Stimulated activated naive CD8-positive, alpha-beta T cell treated with anti-CD3 and anti-CD28 coated beads, Interleukin-15, Interleukin-2, amounts not matched to agents 100 ng/mL and 50 ng/mL, for 24 hours (primary cell): ENCODE measurements at regions not wholly inside any gene's neighbourhood (a gene's known extent, or its start where the extent isn't known, plus 50 kb on each side); places are given as distances from the start of the nearest gene placed in this dataset.

Experiments used
- H3K27ac Mint-ChIP-seq: one replicate; pipeline ENCODE4 v1.8.0; 2021; ENCODE audit warnings: mild to moderate bottlenecking, mixed read lengths
- H3K27me3 Mint-ChIP-seq: one replicate; pipeline ENCODE4 v1.8.0; 2021; ENCODE audit warnings: mixed read lengths
- H3K36me3 Mint-ChIP-seq: one replicate; pipeline ENCODE4 v1.8.0; 2021; ENCODE audit warnings: low read depth, mixed read lengths
- H3K4me1 Mint-ChIP-seq: one replicate; pipeline ENCODE4 v1.8.0; 2021; ENCODE audit warnings: low read depth, mixed read lengths
- H3K4me3 Mint-ChIP-seq: one replicate; pipeline ENCODE4 v1.8.0; 2021; ENCODE audit warnings: mild to moderate bottlenecking, mixed read lengths
- H3K9me3 Mint-ChIP-seq: one replicate; pipeline ENCODE4 v1.8.0; 2021; ENCODE audit warnings: mixed read lengths

- Mint-ChIP-seq H3K36me3 (no peaks in the 10 kb centered on the region), H3K9me3 (no peaks in the 10 kb centered on the region), H3K4me1 (no peaks in the 10 kb centered on the region), H3K27ac (no peak overlapping the region), H3K27me3 (no peaks in the 10 kb centered on the region), H3K4me3 (no peak overlapping the region)
These were observed 711.1 kb upstream of the SOX9 start for GRCh38 chr17:71409712-71410111.

DNA sequence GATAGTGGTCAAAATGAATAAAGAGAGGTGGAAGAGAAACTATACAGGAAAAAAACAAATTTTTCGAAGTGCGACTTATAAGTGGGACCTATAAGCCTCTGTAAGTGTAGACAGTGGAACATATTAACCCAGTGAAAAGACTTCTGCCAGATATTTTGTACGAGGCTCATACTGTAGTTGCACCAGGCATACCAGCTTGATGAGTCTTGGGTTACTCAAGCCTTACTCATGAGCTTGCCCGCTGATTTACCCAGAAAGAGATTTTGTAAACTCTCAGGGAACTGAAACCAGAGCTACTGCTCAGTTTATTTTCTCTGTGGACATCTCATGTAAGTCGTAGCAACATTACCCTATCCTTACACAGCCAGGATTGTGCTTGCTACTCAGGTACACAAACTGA, 708.0 kb upstream of the SOX9 start:
- Mint-ChIP-seq H3K27ac (no peak overlapping the region), H3K4me3 (no peak overlapping the region), H3K9me3 (no peaks in the 10 kb centered on the region), H3K36me3 (no peaks in the 10 kb centered on the region), H3K27me3 (no peaks in the 10 kb centered on the region), H3K4me1 (no peaks in the 10 kb centered on the region)

- no peak overlapping the region for H3K4me3 Mint-ChIP-seq
- no peak overlapping the region for H3K27ac Mint-ChIP-seq
- no peaks in the 10 kb centered on the region for H3K27me3 Mint-ChIP-seq
- H3K36me3 Mint-ChIP-seq = no peaks in the 10 kb centered on the region
- H3K4me1 Mint-ChIP-seq = no peaks in the 10 kb centered on the region
- H3K9me3 Mint-ChIP-seq = no peaks in the 10 kb centered on the region
These were observed 706.9 kb upstream of the SOX9 start for GRCh38 chr17:71413935-71414334.

GRCh38 chr17:71417142-71417541, 703.7 kb upstream of the SOX9 start:
- no peaks in the 10 kb centered on the region for H3K27me3 Mint-ChIP-seq
- H3K4me1 Mint-ChIP-seq = no peaks in the 10 kb centered on the region
- H3K4me3 Mint-ChIP-seq = no peak overlapping the region
- no peak overlapping the region for H3K27ac Mint-ChIP-seq
- no peaks in the 10 kb centered on the region for H3K9me3 Mint-ChIP-seq
- H3K36me3 Mint-ChIP-seq = no peaks in the 10 kb centered on the region

DNA sequence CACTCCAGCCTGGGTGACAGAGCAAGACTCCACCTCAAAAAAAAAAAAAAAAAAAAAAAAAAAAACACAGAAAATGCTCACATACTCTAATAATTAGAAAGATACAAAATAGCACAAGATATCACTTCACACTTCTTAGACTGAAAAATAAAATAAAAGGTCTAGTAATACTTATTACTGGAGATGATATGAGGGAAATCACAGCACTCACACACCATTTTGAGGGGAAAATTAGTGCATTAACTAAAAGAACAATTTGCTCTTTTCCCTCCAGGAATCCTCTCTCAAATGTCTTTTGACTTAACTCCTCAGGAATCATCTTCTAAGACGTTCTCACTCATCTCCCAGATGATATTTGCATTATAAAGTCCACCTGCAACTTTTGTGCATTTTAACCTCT, 697.9 kb upstream of the SOX9 start:
- Mint-ChIP-seq H3K4me1 (no peaks in the 10 kb centered on the region), H3K9me3 (peaks cover 6% of the 10 kb centered on the region), H3K27ac (no peak overlapping the region), H3K27me3 (no peaks in the 10 kb centered on the region), H3K36me3 (no peaks in the 10 kb centered on the region), H3K4me3 (no peak overlapping the region)

DNA sequence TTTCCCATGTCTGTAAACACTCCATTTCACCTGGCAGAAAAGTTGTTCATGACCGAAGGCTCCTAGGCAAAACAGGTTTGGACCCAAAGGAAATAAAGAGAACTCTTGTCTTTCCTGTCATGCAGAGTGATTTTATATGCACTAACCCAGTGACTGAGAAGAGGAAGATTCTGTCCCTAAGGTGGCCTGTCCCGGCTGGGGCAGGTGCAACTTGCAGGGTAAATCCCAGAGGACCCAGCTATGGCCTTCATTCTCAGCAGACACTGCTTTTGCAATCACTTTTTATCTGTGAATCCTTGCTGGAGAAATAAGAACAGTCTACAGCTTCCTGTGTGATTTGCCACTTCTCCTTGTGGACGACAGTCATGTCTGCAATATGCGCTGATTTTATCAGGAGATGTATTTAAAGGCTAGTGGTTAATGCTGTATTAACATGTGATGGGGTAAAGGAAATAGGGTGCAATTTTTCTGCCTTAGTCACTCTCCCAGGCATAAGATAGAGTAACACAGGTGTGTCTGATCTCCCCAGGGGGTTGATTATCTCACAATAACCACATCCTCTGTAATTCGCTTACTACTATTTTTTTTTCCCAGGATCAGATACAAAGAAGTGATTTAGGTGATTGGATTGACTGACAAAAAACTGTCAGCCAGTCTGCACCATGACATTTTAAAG, 696.8 kb upstream of the SOX9 start:
- Mint-ChIP-seq H3K4me1 (no peaks in the 10 kb centered on the region), H3K36me3 (no peaks in the 10 kb centered on the region), H3K27me3 (no peaks in the 10 kb centered on the region), H3K9me3 (peaks cover 9% of the 10 kb centered on the region), H3K4me3 (no peak overlapping the region), H3K27ac (no peak overlapping the region)

DNA sequence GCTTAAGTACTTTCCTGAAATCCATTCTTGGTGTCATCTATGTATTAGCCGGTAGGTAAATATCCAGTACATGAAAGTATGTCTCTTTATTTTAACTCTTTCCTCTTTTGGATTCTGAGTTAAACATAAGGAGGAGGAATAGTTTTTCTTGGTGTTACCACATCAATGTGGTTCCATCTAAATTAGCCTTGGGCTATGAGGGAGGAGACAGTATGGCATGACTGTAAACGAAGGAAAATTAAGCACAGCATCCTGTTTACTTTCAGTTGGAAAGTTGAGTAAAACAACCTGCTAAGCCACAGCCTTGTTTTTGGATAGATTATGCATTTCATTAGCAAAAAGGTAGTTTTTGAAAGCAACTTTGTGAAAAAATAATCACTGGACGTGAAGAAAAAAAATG, 693.0 kb upstream of the SOX9 start:
- Mint-ChIP-seq H3K4me1 (no peaks in the 10 kb centered on the region), H3K36me3 (no peaks in the 10 kb centered on the region), H3K27ac (no peak overlapping the region), H3K9me3 (peaks cover 16% of the 10 kb centered on the region), H3K4me3 (no peak overlapping the region), H3K27me3 (no peaks in the 10 kb centered on the region)

GRCh38 chr17:71428897-71429296, 691.9 kb upstream of the SOX9 start:
- Mint-ChIP-seq H3K9me3 (peaks cover 10% of the 10 kb centered on the region), H3K4me1 (no peaks in the 10 kb centered on the region), H3K4me3 (no peak overlapping the region), H3K36me3 (no peaks in the 10 kb centered on the region), H3K27me3 (no peaks in the 10 kb centered on the region), H3K27ac (no peak overlapping the region)

- no peak overlapping the region for H3K4me3 Mint-ChIP-seq
- peaks cover 10% of the 10 kb centered on the region for H3K9me3 Mint-ChIP-seq
- H3K27ac Mint-ChIP-seq = no peak overlapping the region
- H3K36me3 Mint-ChIP-seq = no peaks in the 10 kb centered on the region
- no peaks in the 10 kb centered on the region for H3K27me3 Mint-ChIP-seq
- H3K4me1 Mint-ChIP-seq = no peaks in the 10 kb centered on the region
These were observed 690.5 kb upstream of the SOX9 start for GRCh38 chr17:71430281-71430680.

- no peaks in the 10 kb centered on the region for H3K4me1 Mint-ChIP-seq
- H3K36me3 Mint-ChIP-seq = no peaks in the 10 kb centered on the region
- H3K4me3 Mint-ChIP-seq = no peak overlapping the region
- no peak overlapping the region for H3K27ac Mint-ChIP-seq
- H3K9me3 Mint-ChIP-seq = peaks cover 10% of the 10 kb centered on the region
- no peaks in the 10 kb centered on the region for H3K27me3 Mint-ChIP-seq
These were observed 689.7 kb upstream of the SOX9 start for GRCh38 chr17:71431146-71431545.

DNA sequence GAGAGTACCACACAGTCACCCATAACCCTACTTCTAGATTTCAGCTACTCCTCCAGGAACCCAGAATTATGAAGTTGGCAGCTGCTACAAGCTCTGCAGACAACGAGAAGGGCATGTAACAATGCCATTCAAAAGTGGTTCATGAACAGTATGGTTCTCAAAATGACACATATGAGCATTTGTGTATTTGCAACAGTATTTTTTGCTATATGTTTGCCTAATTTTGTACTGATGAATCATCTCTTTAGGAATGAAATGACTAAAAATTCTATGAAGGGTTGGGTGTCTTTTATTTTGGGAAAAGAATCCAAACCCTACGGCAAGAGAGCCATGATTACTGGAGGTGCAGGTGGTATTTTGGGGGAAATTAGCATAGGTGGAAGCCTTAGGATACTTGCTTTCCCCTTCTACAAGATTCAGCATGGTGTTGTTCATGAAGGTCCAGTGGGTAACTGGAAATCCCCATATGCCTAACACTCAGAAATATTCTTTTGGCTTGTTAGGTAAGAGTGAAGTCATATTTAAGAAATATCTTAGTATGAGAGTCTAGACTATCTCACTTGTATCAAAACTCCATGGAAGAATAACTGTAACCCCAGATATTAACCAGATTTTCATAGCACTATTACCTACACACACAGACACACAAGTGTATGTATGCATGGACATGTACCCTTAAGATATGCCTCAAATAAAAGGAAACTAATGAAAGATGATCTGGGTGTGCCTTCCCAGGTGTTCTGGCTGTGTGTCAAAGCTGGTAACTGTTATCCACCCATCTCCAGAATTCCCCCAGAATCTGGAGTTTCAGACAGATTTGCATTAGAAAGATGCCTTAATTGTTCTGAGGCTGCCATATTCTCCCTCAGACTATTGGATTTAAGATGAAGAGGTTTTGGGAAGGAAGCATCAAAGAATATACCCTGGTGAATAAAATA, 688.2 kb upstream of the SOX9 start:
- H3K4me3 Mint-ChIP-seq = no peak overlapping the region
- no peaks in the 10 kb centered on the region for H3K4me1 Mint-ChIP-seq
- no peaks in the 10 kb centered on the region for H3K27me3 Mint-ChIP-seq

DNA sequence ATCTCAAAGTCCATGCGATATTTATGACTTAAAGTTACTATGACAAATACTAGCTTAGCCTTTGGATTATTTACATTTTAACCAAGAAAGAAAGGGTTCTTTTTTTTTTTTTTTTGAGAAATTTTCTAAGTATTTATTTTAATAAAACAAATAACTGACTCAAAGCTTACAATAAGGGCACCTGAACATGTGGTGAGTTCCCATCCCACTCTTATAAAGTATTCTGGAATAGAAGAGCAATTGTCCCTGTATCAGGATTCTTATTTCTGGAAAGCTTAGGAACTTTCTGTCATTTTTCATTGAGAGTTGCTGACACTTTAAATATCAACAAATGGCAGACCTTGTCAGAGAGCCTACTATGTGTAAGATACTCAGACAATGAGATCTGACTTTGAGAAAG, 686.1 kb upstream of the SOX9 start:
- Mint-ChIP-seq H3K27ac (no peak overlapping the region), H3K27me3 (no peaks in the 10 kb centered on the region), H3K9me3 (peaks cover 4% of the 10 kb centered on the region), H3K36me3 (no peaks in the 10 kb centered on the region), H3K4me3 (no peak overlapping the region), H3K4me1 (no peaks in the 10 kb centered on the region)

More for the DNA sequence above, 688.2 kb upstream of the SOX9 start:
- H3K36me3 Mint-ChIP-seq = no peaks in the 10 kb centered on the region
- H3K9me3 Mint-ChIP-seq = peaks cover 10% of the 10 kb centered on the region
- H3K27ac Mint-ChIP-seq = no peak overlapping the region

GRCh38 chr17:71436479-71436878, 684.3 kb upstream of the SOX9 start:
- Mint-ChIP-seq H3K27ac (no peak overlapping the region), H3K4me3 (no peak overlapping the region), H3K27me3 (no peaks in the 10 kb centered on the region), H3K36me3 (no peaks in the 10 kb centered on the region), H3K9me3 (peaks cover 3% of the 10 kb centered on the region), H3K4me1 (no peaks in the 10 kb centered on the region)

DNA sequence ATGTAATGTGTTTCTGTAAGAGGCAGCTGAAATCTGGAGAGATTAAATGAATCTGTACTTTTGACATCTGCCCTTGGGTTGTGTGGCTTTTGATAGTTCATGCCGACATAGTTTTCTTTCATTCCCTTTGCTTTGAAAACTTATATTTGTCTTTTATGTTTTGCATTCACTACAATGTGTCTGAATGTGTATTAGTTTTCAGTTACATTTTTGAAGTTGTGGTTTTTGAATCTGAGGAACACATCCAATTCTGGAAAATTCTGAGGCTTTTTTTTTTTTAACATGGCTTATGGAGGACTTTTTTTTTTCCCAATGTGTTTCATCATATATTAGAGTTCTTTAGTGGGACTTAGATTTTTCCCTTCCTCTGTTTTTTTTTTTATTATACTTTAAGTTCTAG, 683.7 kb upstream of the SOX9 start:
- no peaks in the 10 kb centered on the region for H3K36me3 Mint-ChIP-seq
- no peaks in the 10 kb centered on the region for H3K27me3 Mint-ChIP-seq
- H3K27ac Mint-ChIP-seq = no peak overlapping the region
- H3K4me3 Mint-ChIP-seq = no peak overlapping the region
- H3K9me3 Mint-ChIP-seq = peaks cover 3% of the 10 kb centered on the region
- no peaks in the 10 kb centered on the region for H3K4me1 Mint-ChIP-seq

- Mint-ChIP-seq H3K4me1 (no peaks in the 10 kb centered on the region), H3K27ac (no peak overlapping the region), H3K4me3 (no peak overlapping the region), H3K9me3 (peaks cover 3% of the 10 kb centered on the region), H3K36me3 (no peaks in the 10 kb centered on the region), H3K27me3 (no peaks in the 10 kb centered on the region)
These were observed 682.1 kb upstream of the SOX9 start for GRCh38 chr17:71438631-71439146.
